Stimulated activated CD4-positive, alpha-beta T cell treated with anti-CD3 and anti-CD28 coated beads, Interleukin-4, amount 100 ng/mL, for 48 hours (primary cell): ENCODE measurements at regions not wholly inside any gene's neighbourhood (a gene's known extent, or its start where the extent isn't known, plus 50 kb on each side); places are given as distances from the start of the nearest gene placed in this dataset.
A peak's percentile ranks its signal among the peaks of the same experiment; 100 is the strongest.

Experiments used
- DNase-seq, 2 donors: peaks; one replicate each; pipeline ENCODE4 v3.0.0-alpha.2; 2020; ENCODE audit warnings: low read depth in 2 of 2

DNA sequence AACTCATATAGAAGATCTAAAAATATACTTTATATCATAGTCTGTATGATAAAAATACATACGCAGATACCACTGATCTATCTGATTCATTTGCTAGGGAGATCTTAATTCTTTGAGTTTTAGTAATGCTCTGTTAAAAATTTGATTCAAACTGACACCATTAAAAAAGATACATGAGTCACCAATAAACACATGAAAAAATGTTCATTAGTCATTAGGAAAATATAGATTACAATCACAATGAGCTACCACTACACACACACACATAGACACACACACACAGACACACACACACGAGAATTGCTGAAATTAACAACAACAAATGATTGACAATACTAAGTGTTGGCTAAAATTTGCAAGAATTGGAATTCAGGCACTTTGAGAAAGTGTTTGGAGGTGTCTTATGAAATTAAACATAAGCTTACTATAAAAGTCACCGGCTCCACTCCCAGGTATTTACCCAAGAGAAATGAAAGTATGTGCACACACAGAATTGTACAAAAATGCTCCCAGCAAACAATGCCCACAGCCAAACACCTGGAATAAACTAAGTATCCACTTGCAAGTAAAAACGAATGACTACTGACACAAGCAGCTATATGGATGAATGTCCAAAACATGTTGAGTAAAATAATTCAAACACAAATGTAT, 117.7 kb upstream of the GGTLC1 start:
- DNase-seq, result no peak

- DNase-seq, result no peak
Measured at GRCh38 chr20:24102749-24103333, 114.3 kb upstream of the GGTLC1 start.

DNA sequence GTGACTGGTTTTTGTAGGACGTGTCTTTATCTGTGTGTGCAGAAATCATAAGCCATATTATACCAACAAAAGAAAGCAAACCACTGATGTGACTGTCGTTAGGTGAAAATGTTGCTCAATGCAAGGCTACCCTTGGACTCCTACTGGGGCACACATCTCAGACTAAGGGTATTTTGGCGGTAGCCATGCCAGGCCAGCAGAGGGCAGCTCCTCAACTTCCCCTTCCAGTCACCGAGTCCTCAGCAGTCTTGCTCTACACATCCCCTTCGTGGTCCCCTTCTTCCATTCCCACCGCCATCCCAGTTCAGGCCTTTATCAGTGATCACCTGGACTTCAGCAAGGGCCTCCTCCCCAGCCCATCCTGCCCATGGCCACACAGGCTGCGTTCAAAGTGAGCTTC, 113.7 kb upstream of the GGTLC1 start:
- DNase-seq, result peak in 1 of 2 donors; percentile 5

DNA sequence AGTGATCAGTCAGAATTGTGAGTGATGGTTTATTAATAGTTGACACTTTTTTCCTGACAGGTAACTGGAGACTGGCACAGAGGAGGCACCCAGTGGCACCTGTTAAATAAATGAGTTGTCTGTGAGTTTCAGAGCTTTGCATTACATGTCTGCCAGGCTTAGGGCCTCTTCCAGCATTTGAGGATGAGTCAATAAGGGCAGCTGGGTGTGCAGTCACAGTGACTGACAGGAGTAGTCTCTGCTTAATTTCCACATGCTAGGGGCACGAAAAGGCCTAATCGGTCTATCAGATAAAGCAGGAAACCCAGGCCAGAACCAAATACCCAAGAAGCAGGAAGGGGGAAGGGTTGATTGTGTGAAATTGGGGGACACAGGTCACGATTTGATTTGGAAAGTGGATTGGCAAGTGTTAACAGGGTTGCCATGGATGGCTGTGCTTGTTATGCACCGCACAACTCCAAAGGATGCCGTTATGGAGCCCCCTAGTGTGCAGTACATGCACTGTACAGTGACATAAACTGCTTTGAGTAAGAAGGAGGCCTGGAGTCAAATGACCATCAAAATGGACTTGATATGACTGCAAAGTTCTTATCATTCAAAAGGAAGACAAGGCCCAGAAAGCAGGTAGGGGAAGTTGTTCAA, 111.9 kb upstream of the GGTLC1 start:
- peak; percentile 28 to 35 for DNase-seq

GRCh38 chr20:24098886-24099285, 110.3 kb upstream of the GGTLC1 start:
- DNase-seq, result no peak

GRCh38 chr20:24097506-24098245, 109.1 kb upstream of the GGTLC1 start:
- no peak for DNase-seq

DNA sequence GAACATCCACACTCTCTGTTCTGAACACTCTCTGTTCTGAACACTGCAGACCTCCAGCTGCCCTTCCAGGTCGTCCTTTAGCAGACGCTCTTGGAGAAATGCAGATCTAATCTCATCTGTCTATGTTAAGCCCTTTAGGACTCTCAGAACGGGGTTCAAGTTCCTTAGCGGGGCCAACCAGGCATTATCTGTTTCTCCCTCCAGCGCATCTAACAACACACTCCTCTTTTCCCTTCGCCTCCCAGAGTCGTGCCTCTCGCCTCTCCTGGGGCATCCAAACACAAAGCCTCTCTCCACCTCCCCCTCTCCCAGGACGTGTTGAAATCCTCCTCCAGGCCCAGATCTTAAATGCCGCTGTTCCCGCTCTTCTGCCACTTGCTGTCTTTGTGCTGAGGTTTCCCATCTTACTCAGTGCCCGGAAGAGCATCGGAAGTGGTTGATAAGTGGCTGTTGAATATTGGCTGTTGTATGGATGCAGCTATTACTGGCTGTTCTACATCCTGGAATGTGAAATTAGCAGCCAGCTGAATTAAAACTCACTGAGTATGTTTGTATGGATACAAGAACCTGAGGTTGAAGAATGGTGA, 108.4 kb upstream of the GGTLC1 start:
- no peak for DNase-seq

DNA sequence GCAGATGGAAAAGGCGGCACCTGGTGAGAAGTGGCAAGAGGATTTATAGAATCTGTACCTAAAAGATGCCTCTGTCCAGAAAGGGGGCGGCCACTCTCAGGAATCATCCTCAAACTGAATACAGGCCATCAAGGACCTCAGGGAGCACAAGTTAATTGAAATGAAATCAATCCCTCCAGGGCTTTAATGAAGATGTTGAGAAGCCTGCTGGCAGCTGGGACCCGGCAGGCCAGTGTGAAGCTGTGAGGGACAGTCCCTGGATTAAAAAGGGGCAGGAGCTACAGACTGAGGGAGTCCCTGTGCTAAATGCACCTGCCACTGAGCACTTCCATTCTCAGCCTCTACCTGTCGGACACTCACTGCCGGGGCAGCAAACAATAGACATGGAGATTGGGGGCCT, 107.7 kb upstream of the GGTLC1 start:
- no peak for DNase-seq

DNA sequence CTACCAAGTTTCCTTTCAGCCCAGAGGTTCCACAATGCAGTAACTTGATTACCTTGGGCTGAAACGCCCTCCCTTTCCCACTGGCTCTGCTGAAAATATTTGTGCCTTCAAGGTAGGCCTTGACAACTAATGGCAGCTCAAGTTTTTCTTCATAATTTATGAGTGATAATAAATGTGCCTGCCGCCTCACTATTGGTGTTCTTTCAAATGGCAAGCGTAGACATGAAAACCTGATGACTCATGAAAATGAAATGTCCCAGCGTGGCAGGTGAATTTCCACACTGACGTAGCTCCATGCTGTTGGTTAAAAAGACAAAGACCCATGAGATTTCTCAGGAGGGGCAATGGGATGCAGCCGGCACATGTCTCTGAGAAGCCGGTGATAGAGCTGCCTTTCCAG, 107.2 kb upstream of the GGTLC1 start:
- DNase-seq, result no peak

DNA sequence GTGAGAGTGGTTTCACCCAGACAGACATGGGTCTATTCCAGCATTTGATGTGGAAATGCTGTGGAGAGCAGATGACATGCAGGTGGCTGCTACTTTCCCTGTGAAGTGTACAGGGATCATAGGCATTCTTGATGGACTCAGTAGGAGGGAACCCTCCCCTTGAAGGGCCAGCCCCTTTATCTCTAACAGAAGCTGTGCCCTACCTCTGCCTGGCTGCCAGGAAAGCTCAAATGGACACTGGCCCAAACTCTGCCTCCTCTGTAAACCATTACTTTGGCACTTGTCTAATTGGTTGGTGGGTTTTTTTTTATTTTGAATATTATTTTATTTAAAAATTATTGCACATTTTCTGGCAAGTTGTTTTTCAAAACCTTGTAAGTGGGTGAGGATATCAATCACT, 106.7 kb upstream of the GGTLC1 start:
- no peak for DNase-seq

DNA sequence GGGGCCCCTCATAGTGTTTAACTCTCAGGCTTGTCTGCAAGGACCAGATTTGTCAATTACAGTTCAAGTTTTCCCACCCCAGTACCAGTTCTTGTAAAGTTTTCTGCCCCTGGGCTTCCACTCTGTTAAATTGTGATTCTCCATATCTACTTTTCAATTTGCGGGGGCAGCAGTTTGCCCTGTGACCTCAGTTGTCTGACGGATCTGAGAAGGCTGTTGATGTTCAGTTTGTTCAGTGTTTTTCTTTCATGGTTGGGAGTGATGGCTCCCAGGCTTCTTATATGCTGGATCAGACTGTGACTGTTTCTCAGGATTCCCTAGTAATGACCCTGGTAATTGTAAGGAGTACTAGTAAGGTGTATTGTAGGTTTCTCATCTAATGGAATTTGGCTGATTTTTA, 101.0 kb upstream of the GGTLC1 start:
- no peak for DNase-seq

DNA sequence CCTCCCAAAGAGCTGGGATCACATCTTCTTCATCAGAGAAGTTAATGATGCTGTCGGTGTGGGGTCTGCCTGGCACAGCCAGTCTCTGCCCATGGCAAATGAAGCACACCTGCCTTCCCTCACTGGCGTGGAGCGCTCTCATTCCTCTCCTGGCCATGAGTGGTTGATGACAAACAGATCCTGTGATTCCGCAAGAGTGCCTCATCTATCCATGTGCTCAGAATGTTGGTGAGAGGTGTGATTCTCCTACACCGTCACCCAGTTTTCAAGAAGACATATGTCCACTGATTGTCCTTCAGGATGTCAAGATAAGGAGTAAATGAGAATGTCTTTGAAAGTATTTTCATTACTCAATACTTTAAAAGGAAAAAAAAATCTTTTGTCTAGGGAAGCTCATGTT, 97.5 kb upstream of the GGTLC1 start:
- no peak for DNase-seq

- DNase-seq, result no peak
Measured at GRCh38 chr20:24084281-24084680, 95.7 kb upstream of the GGTLC1 start.

- DNase-seq, result no peak
Measured at GRCh38 chr20:24081077-24081476, 92.5 kb upstream of the GGTLC1 start.

- no peak for DNase-seq
Measured at GRCh38 chr20:24079661-24080412, 91.3 kb upstream of the GGTLC1 start.

- DNase-seq, result no peak
Measured at GRCh38 chr20:24077145-24077544, 88.6 kb upstream of the GGTLC1 start.

DNA sequence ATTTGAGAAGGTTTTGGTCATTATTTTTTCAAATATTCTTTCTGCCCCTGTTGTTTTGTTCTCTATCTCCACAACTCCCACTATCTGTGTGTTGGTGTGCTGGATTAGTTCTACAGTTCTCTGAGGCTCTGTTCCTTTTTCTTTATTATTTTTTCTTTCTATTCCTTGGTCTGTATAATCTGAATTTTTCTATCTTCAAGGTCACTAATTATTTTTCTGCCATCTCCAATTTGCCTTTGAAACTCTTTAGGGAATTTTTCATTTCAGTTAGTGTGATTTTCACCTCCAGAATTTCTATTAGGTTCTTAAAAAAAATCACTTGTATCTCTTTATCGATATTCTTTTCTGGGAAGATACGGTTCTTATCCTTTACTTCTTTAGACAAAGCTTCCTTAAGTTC, 82.1 kb upstream of the GGTLC1 start:
- no peak for DNase-seq

GRCh38 chr20:24066076-24066700, 77.6 kb upstream of the GGTLC1 start:
- DNase-seq, result no peak

DNA sequence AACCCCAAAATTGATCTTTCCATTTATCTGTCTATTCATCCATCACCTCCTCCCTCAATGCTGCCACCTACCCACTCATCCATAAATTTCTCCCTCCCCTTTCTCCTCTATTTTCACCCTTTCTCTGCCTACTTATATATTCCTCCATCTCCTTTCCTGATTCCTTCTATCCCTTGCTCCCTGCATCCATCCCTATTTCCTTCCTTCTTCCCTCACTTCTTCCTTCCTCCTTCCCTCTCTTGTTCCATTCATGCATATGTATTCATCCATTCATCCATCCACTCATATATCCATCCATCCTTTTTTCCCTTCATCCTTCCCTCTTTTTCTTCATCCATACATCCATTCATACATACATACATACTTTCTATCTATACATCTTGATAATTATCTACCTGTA, 76.3 kb upstream of the GGTLC1 start:
- no peak for DNase-seq

- DNase-seq, result no peak
Measured at GRCh38 chr20:24064092-24064491, 75.5 kb upstream of the GGTLC1 start.

GRCh38 chr20:24063100-24063499, 74.5 kb upstream of the GGTLC1 start:
- DNase-seq, result no peak
